ENCODE measurements at regions not wholly inside any gene's neighbourhood (a gene's known extent, or its start where the extent isn't known, plus 50 kb on each side); places are given as distances from the start of the nearest gene placed in this dataset.

- TF ChIP-seq CTCF (conservative IDR thresholded peaks at IDR 0.05): no peak
- TF ChIP-seq EZH2 (IDR thresholded peaks at IDR 0.05; ENCODE audit: low read depth): no peak
Observed at GRCh38 chr2:52264911-52265310, 1233.0 kb upstream of the NRXN1 start.

All from PC-9 (cell line).